HuH-7 (cell line): ENCODE measurements at regions not wholly inside any gene's neighbourhood (a gene's known extent, or its start where the extent isn't known, plus 50 kb on each side); places are given as distances from the start of the nearest gene placed in this dataset.

ENCODE experiments used
- DNase-seq: peaks from one replicate; pipeline ENCODE4 v3.0.0; 2011; ENCODE audit warnings: low spot score

DNA sequence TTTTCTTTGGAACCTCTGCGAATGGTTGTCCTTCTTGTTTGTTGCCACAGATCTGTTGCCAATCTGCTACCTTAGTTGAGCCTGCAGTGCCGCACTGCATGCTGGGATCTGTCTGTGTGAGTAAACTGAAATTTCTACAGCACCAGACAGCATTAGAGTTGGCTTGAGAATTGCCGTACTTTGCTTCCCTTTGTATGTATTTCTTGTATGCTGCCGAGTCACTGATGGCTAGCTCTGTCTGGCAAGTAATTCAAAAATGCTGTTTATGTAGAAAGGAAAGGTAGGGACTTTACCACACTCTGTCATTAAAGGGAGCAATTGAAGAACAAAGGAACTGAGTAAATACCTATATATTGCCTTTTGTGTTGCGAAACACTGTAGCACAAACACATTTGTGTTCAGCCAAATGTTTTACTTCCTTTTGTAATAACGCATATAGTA is 857.4 kb downstream of the USP25 start:
- peak; percentile 32 for DNase-seq

DNA sequence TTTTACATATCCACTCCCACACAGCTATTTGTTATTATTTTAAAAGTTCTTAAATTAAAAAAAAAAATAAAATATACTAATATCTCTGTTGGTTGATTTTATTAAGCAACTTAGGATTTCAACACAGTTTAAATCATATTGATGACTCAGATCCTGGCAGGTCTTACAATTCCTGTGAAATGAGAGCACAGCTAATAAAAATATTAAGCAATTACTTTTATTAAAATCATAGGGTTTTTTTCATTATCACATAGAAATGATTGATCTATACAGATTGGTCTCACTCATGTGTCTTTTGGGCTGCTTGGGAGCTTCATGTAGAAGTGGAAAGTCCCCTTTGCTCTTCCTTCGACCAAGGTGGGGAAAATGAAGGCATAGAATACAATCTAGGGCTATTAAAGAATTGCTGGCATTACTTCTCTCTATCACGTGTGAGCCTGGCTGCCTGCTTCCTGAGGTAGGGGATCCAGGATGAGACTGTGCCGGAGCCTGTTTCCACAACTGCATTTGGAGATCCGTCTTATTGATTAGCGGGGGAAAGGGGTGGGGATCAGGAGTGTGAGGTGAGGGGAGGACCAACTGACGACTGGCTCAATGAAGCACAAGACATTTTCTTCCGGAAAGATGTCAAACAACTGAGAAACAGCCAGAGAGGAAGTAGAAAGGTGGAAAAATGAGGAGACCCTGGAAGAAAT is 858.0 kb downstream of the USP25 start:
- DNase-seq: no peak

DNA sequence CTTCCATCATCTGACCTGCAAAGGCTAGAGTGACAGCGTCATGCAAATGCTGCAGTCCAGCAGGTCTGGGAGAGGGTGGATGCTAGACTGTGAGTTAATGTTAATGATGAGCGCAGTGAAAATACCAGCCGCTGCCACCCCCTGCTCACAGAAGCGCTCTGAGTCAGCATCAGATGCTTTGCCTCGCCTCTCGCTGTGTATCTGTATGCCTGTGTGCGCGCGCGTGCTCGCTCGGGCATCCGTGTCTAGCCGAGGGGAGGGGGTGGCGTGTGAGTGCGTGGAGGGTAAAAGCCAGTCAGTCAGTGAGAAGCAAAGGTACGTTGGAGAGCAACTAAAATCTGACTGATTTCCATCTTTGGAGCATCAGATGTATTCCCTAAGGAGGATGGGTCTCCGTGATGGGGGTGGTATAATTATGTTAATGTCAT is 858.7 kb downstream of the USP25 start:
- DNase-seq: no peak

GRCh38 chr21:16589006-16589898 is 859.5 kb downstream of the USP25 start:
- DNase-seq: no peak

GRCh38 chr21:16590186-16590585 is 860.4 kb downstream of the USP25 start:
- DNase-seq: no peak

DNA sequence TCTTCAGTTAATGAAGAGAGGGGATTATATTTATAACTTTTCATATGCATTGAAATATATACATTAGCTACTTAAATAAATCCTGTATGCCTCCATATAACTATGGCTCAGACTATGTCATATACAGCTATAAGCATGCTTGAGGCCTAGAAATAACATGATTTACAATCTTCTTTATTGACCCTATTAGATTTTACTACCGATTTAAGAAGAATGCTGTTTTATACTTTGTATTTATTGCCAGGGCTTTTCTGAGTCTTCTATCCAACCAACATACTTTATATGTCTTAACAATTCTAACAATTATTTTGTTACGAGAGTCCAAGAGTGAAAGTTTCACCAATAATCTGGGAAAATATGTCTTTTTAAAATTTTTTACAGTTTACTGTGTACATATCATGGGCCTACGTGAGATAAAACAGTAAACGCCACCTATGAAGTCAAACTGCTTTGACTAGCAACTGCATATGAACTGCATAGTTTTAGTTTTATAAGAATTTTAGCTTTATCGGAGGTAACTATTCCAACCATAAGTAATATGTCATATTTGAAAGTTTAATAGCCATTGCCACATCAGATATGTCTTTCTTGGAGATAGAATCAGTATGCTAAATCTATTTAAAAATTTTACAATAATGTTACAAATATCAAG is 861.0 kb downstream of the USP25 start:
- DNase-seq: no peak

- DNase-seq: no peak
These were observed 862.6 kb downstream of the USP25 start for GRCh38 chr21:16592381-16592780.

- DNase-seq: no peak
These were observed 864.4 kb downstream of the USP25 start for GRCh38 chr21:16594191-16594590.

GRCh38 chr21:16596369-16596768 is 866.6 kb downstream of the USP25 start:
- no peak for DNase-seq

DNA sequence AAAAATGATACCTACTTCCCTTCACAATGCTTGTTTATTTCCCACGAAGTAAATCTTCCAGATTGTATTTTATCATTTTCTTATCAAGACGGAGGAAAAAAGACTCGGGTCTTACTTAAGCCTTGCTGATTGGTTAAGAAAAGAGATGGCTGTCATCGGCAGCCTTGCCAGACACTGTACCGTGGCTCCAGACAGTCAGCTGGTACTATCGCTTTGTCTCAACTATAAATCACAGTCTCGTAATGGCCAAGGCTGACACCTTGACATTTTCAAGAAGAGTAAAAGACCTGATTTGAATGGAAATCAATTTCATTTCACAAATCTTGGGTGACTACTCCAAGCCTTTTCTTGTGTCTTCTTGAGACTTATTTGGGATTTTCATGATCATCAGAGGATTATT is 868.0 kb downstream of the USP25 start:
- DNase-seq: no peak

- DNase-seq: no peak
These were observed 875.8 kb downstream of the USP25 start for GRCh38 chr21:16605597-16605996.

GRCh38 chr21:16606271-16606670 is 876.5 kb downstream of the USP25 start:
- no peak for DNase-seq

DNA sequence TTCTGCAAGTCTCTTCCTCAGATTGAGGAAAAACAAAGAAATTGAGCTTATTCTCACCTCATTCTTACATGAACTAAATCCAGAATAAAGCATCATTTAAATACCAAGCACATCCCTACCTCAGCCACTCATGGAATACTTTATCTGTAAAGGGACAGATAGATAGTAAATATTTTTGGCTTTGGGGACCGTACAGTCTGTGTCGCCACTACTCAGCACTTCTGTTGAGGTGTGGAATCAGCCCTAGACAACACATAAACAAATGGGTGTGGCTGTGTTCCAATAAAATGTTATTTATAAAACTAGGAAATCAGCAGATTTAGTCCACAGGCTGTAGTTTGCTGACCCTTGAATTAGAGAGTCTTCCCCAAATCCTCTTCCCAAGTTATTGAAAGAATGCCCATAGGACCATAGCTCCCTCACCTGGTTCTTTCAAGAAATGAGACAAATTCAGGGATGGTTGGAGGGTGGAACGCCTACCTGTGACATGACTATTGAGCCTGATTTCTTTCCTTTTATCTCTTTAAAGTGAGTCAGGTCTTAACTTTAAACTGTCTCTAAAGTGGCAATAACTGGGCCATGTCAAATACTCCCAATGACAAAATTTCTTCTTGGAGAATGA is 878.5 kb downstream of the USP25 start:
- peak; percentile 29 for DNase-seq

GRCh38 chr21:16619281-16619680 is 889.5 kb downstream of the USP25 start:
- DNase-seq: no peak

GRCh38 chr21:16620786-16621320 is 891.1 kb downstream of the USP25 start:
- no peak for DNase-seq

DNA sequence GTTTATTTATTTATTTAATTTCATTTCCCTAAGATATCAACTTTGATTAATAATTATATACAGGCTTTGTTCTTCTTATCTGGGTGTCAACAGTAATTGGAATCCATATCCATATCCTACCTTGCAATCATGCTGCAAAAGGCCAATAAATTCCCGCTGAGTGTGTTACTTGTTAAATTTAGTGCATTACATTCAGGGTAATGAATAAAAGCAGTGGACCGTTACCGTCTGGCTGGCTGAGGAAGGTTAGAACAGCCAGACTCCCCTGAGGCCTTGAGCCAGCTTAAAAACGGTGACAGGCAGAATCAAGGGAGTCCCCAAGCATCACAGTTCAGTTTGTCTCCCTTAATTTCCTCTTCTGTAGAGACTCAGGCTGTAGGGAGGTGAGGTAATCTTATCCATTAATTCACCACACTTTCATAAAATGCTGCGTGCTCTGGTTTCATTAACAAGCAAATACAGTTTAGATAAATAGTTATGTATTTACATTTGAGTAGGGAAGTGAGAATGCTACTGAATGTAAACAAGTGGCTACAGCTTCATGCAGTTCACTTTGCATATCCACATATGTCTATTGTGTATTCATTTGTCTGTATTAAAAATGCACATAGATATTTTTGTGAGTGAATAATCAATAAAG is 888.2 kb upstream of the CXADR start:
- no peak for DNase-seq

GRCh38 chr21:16625491-16625890 is 887.4 kb upstream of the CXADR start:
- no peak for DNase-seq

- DNase-seq: no peak
These were observed 878.9 kb upstream of the CXADR start for GRCh38 chr21:16633831-16634459.

DNA sequence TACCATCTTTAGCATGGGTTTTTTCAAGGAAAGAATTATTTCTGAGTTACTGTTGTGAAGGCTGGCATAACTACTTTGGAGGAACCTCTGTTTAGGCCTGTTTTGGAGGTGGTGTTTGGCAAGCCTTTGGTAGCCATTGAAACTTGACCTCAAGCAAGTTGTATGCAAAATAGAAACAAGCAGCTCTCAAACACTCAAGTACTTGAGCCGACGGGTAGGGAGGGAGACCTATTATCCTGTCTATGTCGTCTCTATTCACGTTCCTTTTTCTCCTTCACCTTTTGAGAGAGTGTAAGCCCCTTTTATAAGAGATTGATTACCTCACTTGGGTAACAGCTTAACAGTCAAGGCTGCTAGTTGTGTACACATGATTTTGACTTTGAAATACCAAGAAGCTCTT is 878.3 kb upstream of the CXADR start:
- no peak for DNase-seq

GRCh38 chr21:16640297-16641027 is 872.4 kb upstream of the CXADR start:
- no peak for DNase-seq
